ENCODE measurements at regions not wholly inside any gene's neighbourhood (a gene's known extent, or its start where the extent isn't known, plus 50 kb on each side); places are given as distances from the start of the nearest gene placed in this dataset.

DNA sequence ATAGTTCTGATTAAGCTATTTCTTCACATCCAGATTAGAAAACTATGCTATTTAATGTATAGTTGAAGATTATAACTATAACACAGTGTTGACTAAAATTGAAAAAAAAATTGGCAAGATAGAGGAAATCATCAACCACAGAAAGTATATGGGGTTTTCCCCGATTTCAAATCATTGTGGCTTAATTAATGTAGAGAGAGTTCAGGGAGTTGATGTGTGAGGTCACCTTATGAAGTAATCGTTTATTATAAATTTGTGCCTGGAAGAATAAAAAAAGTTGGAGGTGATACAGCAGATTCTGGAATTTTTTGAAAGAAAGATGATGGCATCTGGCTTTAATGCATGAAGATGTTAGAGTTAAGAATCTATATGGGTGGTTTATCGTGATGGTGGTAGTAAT lies 84.3 kb downstream of the PTGS2 start:
- intact Hi-C loops (cut with DNase I), result no loop called here
- no peak for DNase-seq
- H3K27ac ChIP-seq, result no peak overlapping the region
- H3K4me3 ChIP-seq, result no peak overlapping the region
- H3K27me3 ChIP-seq, result no peaks in the 10 kb centered on the region
- no peaks in the 10 kb centered on the region for H3K9me3 ChIP-seq
- 76 to 80% (median 79%) methylated on average over 3 of the region's 3 CpGs for WGBS, 3 donors
- TF ChIP-seq EP300 (IDR thresholded peaks at IDR 0.05) (no peak), POLR2A (IDR thresholded peaks at IDR 0.05) (no peak), CTCF (IDR thresholded peaks at IDR 0.05) (no peak)
- H3K36me3 ChIP-seq, result no peaks in the 10 kb centered on the region
- no peaks in the 10 kb centered on the region for H3K4me1 ChIP-seq (ENCODE audit: insufficient read depth)

DNA sequence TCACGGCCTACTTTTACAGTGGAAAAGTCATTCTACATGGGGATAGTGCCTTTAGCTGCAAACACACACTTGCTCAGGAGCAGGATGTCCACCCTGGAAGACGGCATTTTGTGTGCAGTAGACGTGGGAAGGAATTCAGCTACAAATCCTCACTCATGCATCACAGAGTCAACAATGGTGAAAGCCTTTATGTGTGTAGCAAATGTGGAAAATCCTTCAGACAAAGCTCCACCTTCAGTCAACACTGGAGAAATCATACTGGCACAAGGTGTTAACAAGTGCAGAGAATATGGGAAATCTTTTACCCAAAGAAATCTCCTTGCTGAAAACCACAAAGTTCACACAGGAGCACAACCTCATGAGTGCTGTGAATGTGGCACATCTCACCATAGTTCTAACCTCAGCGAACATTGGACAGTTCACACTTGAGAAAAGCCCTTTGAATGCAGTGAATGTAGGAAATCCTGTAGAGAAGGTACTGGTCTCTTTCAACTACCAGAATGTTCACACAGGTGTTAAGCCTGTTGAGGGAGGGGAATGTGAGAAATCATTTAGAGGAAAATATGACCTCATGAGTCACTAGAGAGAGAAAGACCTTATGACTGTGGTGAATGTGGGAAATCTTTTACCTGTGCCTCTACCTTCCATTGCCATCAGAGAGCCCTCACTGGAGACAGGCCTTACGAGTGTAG lies 101.8 kb downstream of the PTGS2 start:
- DNase-seq, result no peak
- Histone ChIP-seq H3K27ac (no peak overlapping the region), H3K4me1 (ENCODE audit: insufficient read depth) (no peaks in the 10 kb centered on the region), H3K27me3 (no peaks in the 10 kb centered on the region), H3K4me3 (no peak overlapping the region), H3K36me3 (no peaks in the 10 kb centered on the region), H3K9me3 (no peaks in the 10 kb centered on the region)
- intact Hi-C loops (cut with DNase I), result no loop called here
- TF ChIP-seq EP300 (IDR thresholded peaks at IDR 0.05) (no peak), CTCF (IDR thresholded peaks at IDR 0.05) (no peak), POLR2A (IDR thresholded peaks at IDR 0.05) (no peak)
- 66 to 71% (median 69%) methylated on average over 5 of the region's 5 CpGs for WGBS, 3 donors

DNA sequence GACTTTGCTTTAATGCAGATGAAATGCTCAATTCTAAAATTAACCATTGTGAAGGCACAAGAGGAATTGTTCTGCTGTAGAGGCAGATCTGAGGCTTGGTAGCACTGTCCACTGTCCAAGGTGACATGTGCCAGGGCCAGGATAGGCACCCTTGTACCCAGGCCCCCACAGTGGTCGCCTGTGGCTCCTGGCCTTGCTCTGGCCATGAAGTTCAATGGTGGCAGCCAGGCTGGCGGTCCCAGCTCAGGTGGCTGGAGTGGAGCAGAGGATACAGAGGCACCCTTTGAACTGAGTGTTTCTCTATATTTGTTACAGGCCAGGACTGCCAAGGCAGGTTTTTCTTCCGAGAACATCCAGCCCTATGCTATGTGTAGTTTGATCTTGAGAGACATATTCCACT lies 102.6 kb downstream of the PTGS2 start:
- 92 to 100% (median 96%) methylated on average over 3 of the region's 3 CpGs for WGBS, 3 donors
- Histone ChIP-seq H3K4me1 (ENCODE audit: insufficient read depth) (no peaks in the 10 kb centered on the region), H3K36me3 (no peaks in the 10 kb centered on the region), H3K4me3 (no peak overlapping the region), H3K9me3 (no peaks in the 10 kb centered on the region), H3K27ac (no peak overlapping the region), H3K27me3 (no peaks in the 10 kb centered on the region)
- no peak for DNase-seq
- intact Hi-C loops (cut with DNase I), result no loop called here
- TF ChIP-seq EP300 (IDR thresholded peaks at IDR 0.05) (no peak), POLR2A (IDR thresholded peaks at IDR 0.05) (no peak), CTCF (IDR thresholded peaks at IDR 0.05) (no peak)

DNA sequence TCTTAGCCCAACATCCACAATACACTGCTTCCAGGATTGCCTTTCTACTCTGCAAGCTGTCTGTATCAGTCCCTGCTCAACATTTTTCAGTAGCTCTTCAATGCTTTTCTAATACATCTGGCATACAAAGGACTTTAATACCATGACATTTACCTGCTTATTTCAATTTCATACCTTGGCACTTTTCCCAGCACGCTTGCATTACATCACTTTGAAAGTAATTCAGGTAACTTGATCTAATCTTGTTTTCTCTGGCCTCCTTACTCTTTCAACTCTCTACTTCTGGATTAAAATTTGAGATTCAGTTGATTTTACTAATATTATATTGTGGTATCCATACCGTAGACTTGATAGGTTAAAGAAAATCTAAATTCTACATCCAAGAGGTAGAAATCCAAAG lies 103.0 kb downstream of the PTGS2 start:
- DNase-seq, result no peak
- Histone ChIP-seq H3K27ac (no peak overlapping the region), H3K4me1 (ENCODE audit: insufficient read depth) (no peaks in the 10 kb centered on the region), H3K27me3 (no peaks in the 10 kb centered on the region), H3K9me3 (no peaks in the 10 kb centered on the region), H3K4me3 (no peak overlapping the region), H3K36me3 (no peaks in the 10 kb centered on the region)
- intact Hi-C loops (cut with DNase I), result no loop called here
- WGBS, 3 donors, result 90 to 93% (median 91%) methylated on average over 2 of the region's 2 CpGs
- no peak for TF ChIP-seq CTCF (IDR thresholded peaks at IDR 0.05)
- no peak for TF ChIP-seq POLR2A (IDR thresholded peaks at IDR 0.05)
- TF ChIP-seq EP300 (IDR thresholded peaks at IDR 0.05), result no peak

All from ovary (tissue), 7 donors.